Subcutaneous abdominal adipose tissue (tissue), 5 donors: ENCODE measurements at regions not wholly inside any gene's neighbourhood (a gene's known extent, or its start where the extent isn't known, plus 50 kb on each side); places are given as distances from the start of the nearest gene placed in this dataset.

Source experiments
- H3K27ac ChIP-seq: one replicate; pipeline ENCODE4 v1.7.0; 2013; ENCODE audit warnings: low read depth, mild to moderate bottlenecking, inconsistent platforms, low read length, moderate library complexity
- H3K27me3 ChIP-seq, 5 donors: one replicate each; pipeline ENCODE4 v1.7.0; 2013; ENCODE audit warnings: low read length in 5 of 5, inconsistent platforms in 1 of 5; ENCODE audit not compliant: control insufficient read depth in 5 of 5, insufficient read depth in 4 of 5
- H3K36me3 ChIP-seq, 5 donors: one replicate each; pipeline ENCODE4 v1.7.0; 2013; ENCODE audit warnings: low read length in 5 of 5; ENCODE audit not compliant: control insufficient read depth in 5 of 5, insufficient read depth in 5 of 5
- H3K4me1 ChIP-seq, 5 donors: one replicate each; pipeline ENCODE4 v1.7.0; 2013; ENCODE audit warnings: low read length in 5 of 5, mild to moderate bottlenecking in 3 of 5, moderate library complexity in 1 of 5; ENCODE audit not compliant: control insufficient read depth in 5 of 5, insufficient read depth in 5 of 5
- H3K4me3 ChIP-seq, 5 donors: one replicate each; pipeline ENCODE4 v1.7.0; 2013; ENCODE audit warnings: low read length in 5 of 5, low read depth in 1 of 5
- H3K9ac ChIP-seq, 5 donors: one replicate each; pipeline ENCODE4 v1.7.0; 2013; ENCODE audit warnings: low read length in 5 of 5, mild to moderate bottlenecking in 4 of 5, moderate library complexity in 3 of 5
- H3K9me3 ChIP-seq, 5 donors: one replicate each; pipeline ENCODE4 v1.7.0; 2013; ENCODE audit warnings: low read length in 5 of 5; ENCODE audit not compliant: control insufficient read depth in 5 of 5
- donor health status: healthy.
- donor health status: healthy.
- donor health status: healthy.
- donor health status: healthy.
- donor health status: healthy.

GRCh38 chr10:28781296-28781695, 104.0 kb downstream of the BAMBI start:
- H3K27me3 ChIP-seq: peaks cover 0 to 5% (median 0%) of the 10 kb centered on the region in 5 donors
- H3K4me1 ChIP-seq: no peaks in the 10 kb centered on the region
- no peak overlapping the region for H3K4me3 ChIP-seq
- H3K27ac ChIP-seq: no peak overlapping the region
- H3K36me3 ChIP-seq: no peaks in the 10 kb centered on the region
- H3K9ac ChIP-seq: no peak overlapping the region
- no peaks in the 10 kb centered on the region for H3K9me3 ChIP-seq

DNA sequence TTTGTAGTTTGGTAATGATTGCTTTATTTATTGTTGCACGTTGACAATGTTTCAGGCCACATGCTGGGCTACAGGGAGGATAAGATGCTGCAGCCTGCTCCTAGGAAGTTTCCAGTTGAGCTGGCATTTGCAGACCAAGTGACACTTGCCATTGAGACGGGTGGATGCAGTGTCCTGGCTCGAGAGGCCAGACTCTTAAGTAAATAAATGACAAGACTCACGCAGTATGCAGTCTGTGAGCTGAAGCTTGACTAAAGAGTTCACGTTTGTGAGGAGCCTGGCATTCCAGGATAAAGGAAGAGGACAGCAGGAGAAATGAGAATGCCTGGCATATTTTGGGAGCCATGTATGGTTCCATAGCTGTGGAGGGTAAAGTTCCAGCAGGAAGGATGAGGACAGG, 105.8 kb downstream of the BAMBI start:
- Histone ChIP-seq H3K9ac (no peak overlapping the region), H3K4me3 (no peak overlapping the region), H3K36me3 (no peaks in the 10 kb centered on the region), H3K27me3 (peaks cover 0 to 5% (median 0%) of the 10 kb centered on the region in 5 donors), H3K27ac (no peak overlapping the region), H3K9me3 (no peaks in the 10 kb centered on the region), H3K4me1 (no peaks in the 10 kb centered on the region)

DNA sequence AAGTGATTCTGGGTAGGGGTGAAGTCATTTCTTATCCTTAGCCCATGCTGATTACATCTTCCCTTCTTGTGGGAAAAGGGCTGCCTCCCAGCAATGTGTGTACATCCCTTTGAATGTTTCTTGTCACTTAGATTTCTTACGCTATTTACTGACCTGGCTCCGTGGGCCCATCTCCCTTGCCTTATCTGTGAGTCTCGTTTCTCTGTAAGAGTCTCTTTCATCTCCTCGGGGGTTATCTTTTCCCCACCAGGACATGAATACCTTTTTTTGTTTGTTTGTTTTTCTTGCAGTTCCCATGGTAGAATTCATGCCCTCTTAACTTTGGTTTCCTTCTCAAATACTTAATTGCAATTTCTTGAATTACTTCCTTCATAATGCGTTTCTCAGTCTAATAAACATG, 107.7 kb downstream of the BAMBI start:
- Histone ChIP-seq H3K36me3 (no peaks in the 10 kb centered on the region), H3K27me3 (peaks cover 0 to 7% (median 3%) of the 10 kb centered on the region in 5 donors), H3K27ac (no peak overlapping the region), H3K4me1 (no peaks in the 10 kb centered on the region), H3K9me3 (no peaks in the 10 kb centered on the region), H3K9ac (no peak overlapping the region), H3K4me3 (no peak overlapping the region)

- peaks cover 0 to 11% (median 3%) of the 10 kb centered on the region in 5 donors for H3K27me3 ChIP-seq
- no peak overlapping the region for H3K27ac ChIP-seq
- H3K9ac ChIP-seq: no peak overlapping the region
- H3K9me3 ChIP-seq: no peaks in the 10 kb centered on the region
- no peaks in the 10 kb centered on the region for H3K4me1 ChIP-seq
- H3K4me3 ChIP-seq: no peak overlapping the region
- H3K36me3 ChIP-seq: no peaks in the 10 kb centered on the region
These were observed 110.9 kb downstream of the BAMBI start for GRCh38 chr10:28788252-28788651.

GRCh38 chr10:28788762-28789161, 111.4 kb downstream of the BAMBI start:
- no peaks in the 10 kb centered on the region for H3K4me1 ChIP-seq
- H3K36me3 ChIP-seq: no peaks in the 10 kb centered on the region
- H3K27me3 ChIP-seq: peaks cover 0 to 11% (median 3%) of the 10 kb centered on the region in 5 donors
- H3K4me3 ChIP-seq: no peak overlapping the region
- no peak overlapping the region for H3K9ac ChIP-seq
- H3K27ac ChIP-seq: no peak overlapping the region
- H3K9me3 ChIP-seq: no peaks in the 10 kb centered on the region

GRCh38 chr10:28790146-28790545, 112.8 kb downstream of the BAMBI start:
- Histone ChIP-seq H3K27me3 (peaks cover 0 to 8% (median 0%) of the 10 kb centered on the region in 5 donors), H3K9ac (no peak overlapping the region), H3K9me3 (no peaks in the 10 kb centered on the region)

DNA sequence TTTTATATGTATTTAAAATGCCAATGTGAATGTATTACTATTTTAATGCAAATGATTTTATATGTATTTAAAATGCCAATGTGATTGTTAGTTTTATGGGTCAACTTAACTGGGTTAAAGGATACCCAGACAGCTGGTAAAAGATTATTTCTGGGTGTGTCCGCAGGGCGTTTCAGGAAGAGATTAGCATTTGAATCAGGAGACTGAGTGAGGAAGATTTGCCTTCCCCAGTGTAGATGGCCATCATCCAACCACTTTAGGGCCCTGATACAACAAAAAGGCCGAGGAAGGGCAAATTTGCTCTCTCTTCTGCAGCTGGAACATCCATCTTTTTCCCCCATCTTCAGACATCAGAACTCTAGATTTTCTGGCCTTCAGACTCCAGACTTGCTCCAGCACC, 116.2 kb downstream of the BAMBI start:
- peaks cover 0 to 4% (median 0%) of the 10 kb centered on the region in 5 donors for H3K4me1 ChIP-seq
- peaks cover 0 to 8% (median 0%) of the 10 kb centered on the region in 5 donors for H3K27me3 ChIP-seq
- peaks cover 0 to 2% (median 0%) of the 10 kb centered on the region in 5 donors for H3K9me3 ChIP-seq
- no peak overlapping the region for H3K9ac ChIP-seq
- no peaks in the 10 kb centered on the region for H3K36me3 ChIP-seq
- no peak overlapping the region for H3K27ac ChIP-seq
- no peak overlapping the region for H3K4me3 ChIP-seq

More at GRCh38 chr10:28790146-28790545, 112.8 kb downstream of the BAMBI start:
- no peaks in the 10 kb centered on the region for H3K36me3 ChIP-seq
- no peak overlapping the region for H3K27ac ChIP-seq
- H3K4me3 ChIP-seq: no peak overlapping the region
- no peaks in the 10 kb centered on the region for H3K4me1 ChIP-seq

DNA sequence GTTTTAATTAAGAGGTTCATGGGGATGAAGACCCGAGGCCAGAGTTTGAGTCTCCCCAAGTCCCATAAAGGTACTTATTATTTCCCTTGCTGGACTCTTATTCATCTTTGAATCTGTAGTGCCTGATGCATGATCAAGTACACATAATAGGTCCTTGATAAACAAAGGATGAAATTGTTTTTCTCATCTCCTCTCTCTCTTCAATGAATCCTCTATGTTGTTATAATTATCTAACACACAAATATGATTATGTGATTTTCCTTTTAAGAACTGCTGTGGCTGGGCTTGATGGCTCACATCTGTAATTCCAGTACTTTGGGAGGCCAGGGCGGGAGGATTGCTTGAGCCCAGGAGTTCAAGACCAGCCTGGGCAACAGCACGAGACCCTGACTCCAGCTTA, 117.7 kb downstream of the BAMBI start:
- H3K9ac ChIP-seq: no peak overlapping the region
- peaks cover 0 to 4% (median 0%) of the 10 kb centered on the region in 5 donors for H3K4me1 ChIP-seq
- peaks cover 0 to 2% (median 0%) of the 10 kb centered on the region in 5 donors for H3K9me3 ChIP-seq
- H3K27me3 ChIP-seq: peaks cover 0 to 8% (median 0%) of the 10 kb centered on the region in 5 donors
- H3K27ac ChIP-seq: no peak overlapping the region
- no peaks in the 10 kb centered on the region for H3K36me3 ChIP-seq
- H3K4me3 ChIP-seq: no peak overlapping the region

DNA sequence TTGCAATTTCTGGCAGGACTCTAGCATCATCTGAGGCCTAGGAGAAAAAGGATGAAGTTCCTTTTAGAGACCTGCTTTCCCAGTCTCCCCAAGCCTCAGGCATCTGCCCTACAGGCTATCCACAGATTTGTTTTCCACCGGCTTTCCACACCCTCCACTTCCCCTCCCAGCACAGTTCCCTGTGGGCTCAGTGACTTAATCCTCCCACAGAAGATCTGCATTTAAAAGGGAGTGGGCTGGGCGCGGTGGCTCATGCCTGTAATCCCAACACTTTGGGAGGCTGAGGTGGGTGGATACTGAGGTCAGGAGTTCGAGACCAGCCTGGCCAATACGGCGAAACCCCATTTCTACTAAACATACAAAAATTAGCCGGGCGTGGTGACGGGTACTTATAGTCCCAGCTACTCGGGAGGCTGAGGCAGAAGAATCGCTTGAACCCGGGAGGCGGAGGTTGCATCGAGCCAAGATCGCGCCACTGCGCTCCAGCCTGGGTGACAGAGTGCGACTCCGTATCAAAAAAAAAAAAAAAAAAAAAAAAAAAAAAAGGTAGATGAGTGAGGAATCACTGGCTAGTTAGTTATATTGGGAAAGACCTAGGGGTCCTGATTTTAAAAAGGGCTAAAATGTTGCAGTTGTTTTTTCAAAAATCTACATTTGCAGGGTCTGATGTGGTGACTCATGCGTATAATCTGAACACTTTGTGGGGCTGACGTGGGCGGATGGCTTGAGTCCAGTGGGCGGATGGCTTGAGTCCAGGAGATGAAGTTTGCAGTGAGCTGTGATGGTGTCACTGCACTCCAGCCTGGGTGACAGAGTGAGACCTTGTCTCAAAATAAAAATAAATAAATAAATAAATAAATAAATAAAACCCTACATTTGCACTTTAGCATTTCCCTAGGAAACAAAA, 119.5 kb downstream of the BAMBI start:
- Histone ChIP-seq H3K27me3 (peaks cover 0 to 4% (median 0%) of the 10 kb centered on the region in 5 donors), H3K27ac (no peak overlapping the region), H3K9me3 (peaks cover 0 to 2% (median 0%) of the 10 kb centered on the region in 5 donors), H3K9ac (no peak overlapping the region), H3K36me3 (no peaks in the 10 kb centered on the region), H3K4me3 (no peak overlapping the region), H3K4me1 (peaks cover 0 to 4% (median 0%) of the 10 kb centered on the region in 5 donors)

DNA sequence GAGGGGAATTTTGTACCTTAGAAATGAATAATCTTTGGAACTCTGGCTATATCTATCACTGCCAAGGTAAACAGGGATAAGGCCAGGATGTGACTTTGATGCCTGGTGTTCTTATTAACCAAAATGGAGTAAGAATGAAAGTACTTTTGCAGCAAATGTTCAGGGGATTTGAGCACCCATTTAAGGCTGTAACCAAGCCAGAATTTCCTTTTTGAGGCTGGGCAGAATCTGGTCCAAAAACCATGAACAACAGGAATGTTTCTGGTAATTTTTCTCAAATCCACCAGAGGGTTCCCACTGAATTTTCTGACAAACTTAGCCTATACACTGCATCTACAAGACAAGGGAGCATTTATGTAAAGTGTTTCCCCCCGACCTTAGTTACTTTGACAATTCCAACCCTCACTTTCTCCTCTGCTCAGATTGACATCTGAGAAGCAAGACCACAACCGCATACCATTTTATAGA, 120.6 kb downstream of the BAMBI start:
- Histone ChIP-seq H3K9ac (no peak overlapping the region), H3K4me3 (no peak overlapping the region), H3K27ac (no peak overlapping the region)

More for the DNA sequence above, 120.6 kb downstream of the BAMBI start:
- Histone ChIP-seq H3K9me3 (peaks cover 0 to 2% (median 0%) of the 10 kb centered on the region in 5 donors), H3K4me1 (peaks cover 0 to 4% (median 0%) of the 10 kb centered on the region in 5 donors), H3K36me3 (no peaks in the 10 kb centered on the region), H3K27me3 (peaks cover 0 to 4% (median 0%) of the 10 kb centered on the region in 5 donors)
